SK-N-SH treated with all-trans-retinoic acid at 6 μM for 48 hours (cell line): ENCODE measurements at regions not wholly inside any gene's neighbourhood (a gene's known extent, or its start where the extent isn't known, plus 50 kb on each side); places are given as distances from the start of the nearest gene placed in this dataset.

Experiments
- ATAC-seq: fragments of 200-7000 bp; cut with Tn5 transposase; 3 replicates; pipeline ENCODE4 v1.9.1; 2020; ENCODE audit warnings: mild to moderate bottlenecking, moderate library complexity
- ARNTL ChIP-seq: fragments of 450-650 bp; formaldehyde crosslinking; IDR thresholded peaks from 2 replicates; pipeline ENCODE4 v1.5.0; 2020; ENCODE audit warnings: low read depth, mild to moderate bottlenecking, moderate library complexity, borderline replicate concordance
- BACH2 ChIP-seq: fragments of 250-450 bp; sonication (Bioruptor Pico); IDR thresholded peaks from 2 replicates; pipeline ENCODE4 v1.9.0; 2021; ENCODE audit warnings: mild to moderate bottlenecking, borderline replicate concordance
- CREB5 ChIP-seq: fragments of 250-450 bp; sonication (Bioruptor Pico); IDR thresholded peaks from 2 replicates; pipeline ENCODE4 v1.5.1; 2020; ENCODE audit warnings: low read depth, mild to moderate bottlenecking, moderate library complexity
- CSDC2 ChIP-seq: fragments of 250-450 bp; sonication (Bioruptor Pico); IDR thresholded peaks from 2 replicates; pipeline ENCODE4 v1.5.0; 2020; ENCODE audit warnings: mild to moderate bottlenecking, moderate library complexity
- ESRRG ChIP-seq: fragments of 250-450 bp; sonication (Bioruptor Pico); IDR thresholded peaks from 2 replicates; pipeline ENCODE4 v1.6.1; 2021; ENCODE audit warnings: mild to moderate bottlenecking
- OSR1 ChIP-seq: fragments of 250-450 bp; sonication (Bioruptor Pico); IDR thresholded peaks from 2 replicates; pipeline ENCODE4 v1.8.0; 2022; ENCODE audit warnings: moderate library complexity, mild to moderate bottlenecking, inconsistent platforms
- PATZ1 ChIP-seq: fragments of 250-450 bp; sonication (Bioruptor Pico); IDR thresholded peaks from 2 replicates; pipeline ENCODE4 v1.8.0; 2020; ENCODE audit warnings: mild to moderate bottlenecking, moderate library complexity, borderline replicate concordance
- PPARA ChIP-seq: fragments of 250-450 bp; sonication (Bioruptor Pico); IDR thresholded peaks from 2 replicates; pipeline ENCODE4 v1.5.0; 2020; ENCODE audit warnings: mild to moderate bottlenecking, borderline replicate concordance
- SNAI2 ChIP-seq: fragments of 250-450 bp; sonication (Bioruptor Pico); IDR thresholded peaks from 2 replicates; pipeline ENCODE4 v1.5.0; 2020; ENCODE audit warnings: mild to moderate bottlenecking, moderate library complexity
- TCF4 ChIP-seq: fragments of 250-450 bp; sonication (Bioruptor Pico); IDR thresholded peaks from 2 replicates; pipeline ENCODE4 v1.8.0; 2021; ENCODE audit warnings: mild to moderate bottlenecking, moderate library complexity, borderline replicate concordance
- TSHZ2 ChIP-seq: fragments of 250-450 bp; sonication (Bioruptor Pico); IDR thresholded peaks from 2 replicates; pipeline ENCODE4 v1.5.0; 2020; ENCODE audit warnings: mild to moderate bottlenecking, moderate library complexity
- ZC3H10 ChIP-seq: fragments of 250-450 bp; sonication (Bioruptor Pico); IDR thresholded peaks from 2 replicates; pipeline ENCODE4 v1.5.1; 2021; ENCODE audit warnings: mild to moderate bottlenecking, moderate library complexity
- ZFP3 ChIP-seq: fragments of 250-450 bp; sonication (Bioruptor Pico); IDR thresholded peaks from 2 replicates; pipeline ENCODE4 v1.5.0; 2020; ENCODE audit warnings: mild to moderate bottlenecking, moderate library complexity
- ZFP30 ChIP-seq: fragments of 450-650 bp; formaldehyde crosslinking; IDR thresholded peaks from 2 replicates; pipeline ENCODE4 v1.5.0; 2022; ENCODE audit warnings: mild to moderate bottlenecking, moderate library complexity
- ZNF565 ChIP-seq: fragments of 450-650 bp; formaldehyde crosslinking; conservative IDR thresholded peaks from 2 replicates; pipeline ENCODE4 v1.5.0; 2020; ENCODE audit warnings: low read depth, mild to moderate bottlenecking, moderate library complexity
- ZNF70 ChIP-seq: fragments of 450-650 bp; formaldehyde crosslinking; IDR thresholded peaks from 2 replicates; pipeline ENCODE4 v1.5.0; 2020; ENCODE audit warnings: mild to moderate bottlenecking, moderate library complexity
- ZNF8 ChIP-seq: fragments of 450-650 bp; formaldehyde crosslinking; IDR thresholded peaks from 2 replicates; pipeline ENCODE4 v1.5.0; 2020; ENCODE audit warnings: mild to moderate bottlenecking, moderate library complexity
- TF ChIP-seq, protein P1 (sequence below): fragments of 250-450 bp; sonication (Bioruptor Pico); IDR thresholded peaks from 2 replicates; pipeline ENCODE4 v1.5.1; 2021; ENCODE audit warnings: mild to moderate bottlenecking, moderate library complexity
- TF ChIP-seq, protein P2 (sequence below): fragments of 250-450 bp; sonication (Bioruptor Pico); IDR thresholded peaks from 2 replicates; pipeline ENCODE4 v1.8.0; 2021; ENCODE audit warnings: low read depth, mild to moderate bottlenecking, moderate library complexity, borderline replicate concordance

- ATAC-seq = no peak
- TF ChIP-seq ESRRG (CRISPR knock-in tag) (no peak), OSR1 (CRISPR knock-in tag) (no peak), TSHZ2 (no peak), PPARA (CRISPR knock-in tag) (no peak), CREB5 (CRISPR knock-in tag) (no peak), ARNTL (CRISPR knock-in tag) (no peak), ZNF565 (no peak), ZFP3 (CRISPR knock-in tag) (no peak), SNAI2 (no peak), ZFP30 (CRISPR knock-in tag) (no peak)
- TF ChIP-seq, protein P1, sequence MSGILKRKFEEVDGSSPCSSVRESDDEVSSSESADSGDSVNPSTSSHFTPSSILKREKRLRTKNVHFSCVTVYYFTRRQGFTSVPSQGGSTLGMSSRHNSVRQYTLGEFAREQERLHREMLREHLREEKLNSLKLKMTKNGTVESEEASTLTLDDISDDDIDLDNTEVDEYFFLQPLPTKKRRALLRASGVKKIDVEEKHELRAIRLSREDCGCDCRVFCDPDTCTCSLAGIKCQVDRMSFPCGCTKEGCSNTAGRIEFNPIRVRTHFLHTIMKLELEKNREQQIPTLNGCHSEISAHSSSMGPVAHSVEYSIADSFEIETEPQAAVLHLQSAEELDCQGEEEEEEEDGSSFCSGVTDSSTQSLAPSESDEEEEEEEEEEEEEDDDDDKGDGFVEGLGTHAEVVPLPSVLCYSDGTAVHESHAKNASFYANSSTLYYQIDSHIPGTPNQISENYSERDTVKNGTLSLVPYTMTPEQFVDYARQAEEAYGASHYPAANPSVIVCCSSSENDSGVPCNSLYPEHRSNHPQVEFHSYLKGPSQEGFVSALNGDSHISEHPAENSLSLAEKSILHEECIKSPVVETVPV (CRISPR knock-in tag) = no peak
Measured at GRCh38 chr20:59413326-59413865, 113.0 kb downstream of the EDN3 start.

- ATAC-seq = no peak
- TF ChIP-seq, protein P1 (CRISPR knock-in tag) = no peak
- TF ChIP-seq SNAI2 (no peak), PATZ1 (no peak), TCF4 (CRISPR knock-in tag) (no peak), ZNF8 (no peak), CSDC2 (CRISPR knock-in tag) (no peak), OSR1 (CRISPR knock-in tag) (no peak), ZFP30 (CRISPR knock-in tag) (no peak), ZNF565 (no peak), BACH2 (CRISPR knock-in tag) (no peak)
- TF ChIP-seq, protein P2, sequence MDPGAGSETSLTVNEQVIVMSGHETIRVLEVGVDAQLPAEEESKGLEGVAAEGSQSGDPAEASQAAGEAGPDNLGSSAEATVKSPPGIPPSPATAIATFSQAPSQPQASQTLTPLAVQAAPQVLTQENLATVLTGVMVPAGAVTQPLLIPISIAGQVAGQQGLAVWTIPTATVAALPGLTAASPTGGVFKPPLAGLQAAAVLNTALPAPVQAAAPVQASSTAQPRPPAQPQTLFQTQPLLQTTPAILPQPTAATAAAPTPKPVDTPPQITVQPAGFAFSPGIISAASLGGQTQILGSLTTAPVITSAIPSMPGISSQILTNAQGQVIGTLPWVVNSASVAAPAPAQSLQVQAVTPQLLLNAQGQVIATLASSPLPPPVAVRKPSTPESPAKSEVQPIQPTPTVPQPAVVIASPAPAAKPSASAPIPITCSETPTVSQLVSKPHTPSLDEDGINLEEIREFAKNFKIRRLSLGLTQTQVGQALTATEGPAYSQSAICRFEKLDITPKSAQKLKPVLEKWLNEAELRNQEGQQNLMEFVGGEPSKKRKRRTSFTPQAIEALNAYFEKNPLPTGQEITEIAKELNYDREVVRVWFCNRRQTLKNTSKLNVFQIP (CRISPR knock-in tag) = no peak
Measured at GRCh38 chr20:59414936-59415623, 114.7 kb downstream of the EDN3 start.

DNA sequence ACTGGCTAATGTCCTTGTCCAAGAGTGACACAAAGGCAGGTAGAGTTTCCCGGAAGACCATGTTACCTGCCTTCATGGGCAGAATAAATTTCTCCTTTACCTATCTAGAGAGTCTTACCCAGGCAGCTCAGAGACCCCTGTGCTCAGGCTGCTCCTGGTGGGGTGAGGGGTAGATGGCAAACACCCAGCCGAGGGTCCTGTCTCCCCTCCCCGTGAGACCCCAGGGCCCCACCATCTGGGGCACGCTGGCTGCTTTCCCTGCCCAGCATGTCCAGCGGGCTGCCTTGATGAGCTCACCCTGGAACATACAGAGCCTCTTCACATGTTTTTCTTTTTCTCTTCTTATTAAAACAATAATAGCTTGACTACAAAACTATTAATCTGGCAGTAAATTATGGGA is 116.5 kb downstream of the EDN3 start:
- TF ChIP-seq ZNF70 (CRISPR knock-in tag) (no peak), ZNF8 (no peak), OSR1 (CRISPR knock-in tag) (no peak), PATZ1 (no peak), ZC3H10 (CRISPR knock-in tag) (no peak), ZFP3 (CRISPR knock-in tag) (no peak), ZNF565 (no peak)
- TF ChIP-seq, protein P1 (CRISPR knock-in tag) = no peak
- no peak for ATAC-seq
